ENCODE measurements at regions not wholly inside any gene's neighbourhood (a gene's known extent, or its start where the extent isn't known, plus 50 kb on each side); places are given as distances from the start of the nearest gene placed in this dataset.
"Not testable (repeated sequence)": the region's sequence is repeated elsewhere in the genome, so short reads cannot be mapped to it uniquely, and the experiment has no call there.

DNA sequence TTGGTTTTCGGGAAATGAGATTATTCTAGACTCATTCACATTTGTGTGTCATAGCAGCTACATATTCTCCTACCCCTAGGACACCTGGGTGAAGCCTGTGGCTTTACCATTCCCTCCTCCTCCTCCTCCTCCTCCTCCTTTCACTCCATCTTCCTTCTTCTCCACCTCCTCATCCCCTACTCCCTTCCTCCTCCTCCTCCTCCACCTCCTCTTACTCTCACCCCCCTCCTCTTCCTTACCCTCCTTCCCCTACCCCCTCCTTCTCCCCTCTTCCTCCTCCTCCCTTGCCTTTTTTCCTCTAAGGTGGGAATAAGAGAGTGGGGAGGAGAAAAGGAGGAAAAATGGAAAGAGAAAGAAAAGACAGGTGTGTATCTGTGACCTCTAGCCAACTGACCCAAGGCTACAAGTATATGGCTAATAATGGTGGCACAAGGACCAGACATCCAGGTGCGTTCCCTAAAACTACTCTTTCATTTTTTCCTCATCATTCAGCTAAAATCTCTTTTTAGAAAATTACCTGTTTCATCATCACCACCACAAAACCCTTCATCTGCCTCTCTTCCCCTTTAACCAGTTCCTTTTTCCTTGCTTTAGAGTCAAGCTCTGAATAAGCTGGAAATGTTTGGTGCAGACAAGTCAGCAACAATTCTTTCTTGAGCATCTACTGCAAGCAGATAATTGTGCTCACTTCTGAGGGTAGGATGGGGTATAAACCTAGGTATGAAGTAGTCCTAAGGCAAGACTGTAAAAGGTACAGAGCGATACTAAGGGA is 149.8 kb upstream of the FOXN3 start:
- no peak for DNase-seq (ENCODE audit: low read depth)

DNA sequence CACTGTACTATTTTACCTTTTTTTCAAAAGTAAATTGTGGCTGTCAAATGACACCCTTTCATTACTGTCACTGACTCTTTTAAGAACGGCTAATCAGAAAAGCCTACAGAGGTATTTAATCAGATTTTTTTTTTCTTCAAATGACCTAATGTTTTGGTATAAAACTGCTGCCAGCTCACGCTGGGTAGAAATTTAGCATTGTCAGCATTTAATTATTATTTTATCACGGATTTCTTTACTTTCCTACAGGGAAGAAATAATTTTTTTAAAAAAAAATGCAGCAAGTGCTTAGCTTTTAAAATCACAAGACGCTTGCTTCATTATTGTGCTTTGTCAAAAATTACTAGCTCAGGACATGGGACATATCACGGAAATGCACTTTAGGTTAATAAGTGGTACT is 149.1 kb upstream of the FOXN3 start:
- DNase-seq (ENCODE audit: low read depth), result no peak

DNA sequence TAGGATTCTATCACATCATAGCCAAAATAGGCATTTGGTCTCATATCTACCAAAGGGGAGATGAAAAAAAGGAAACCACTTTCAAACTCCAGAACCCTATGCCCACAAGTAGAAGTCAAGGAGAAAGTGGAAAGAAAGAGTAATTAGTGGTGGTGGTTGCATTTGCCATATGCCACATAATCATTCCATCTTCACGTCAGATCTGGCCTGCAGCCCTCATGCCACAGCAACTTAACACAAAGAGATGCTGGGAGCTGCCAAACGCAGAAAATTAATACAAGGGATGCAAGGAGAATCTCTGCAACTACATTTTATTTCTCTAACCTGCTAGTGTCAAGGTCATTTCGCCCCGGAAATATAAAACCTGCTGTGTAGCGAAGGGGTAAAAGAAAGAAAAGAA is 148.6 kb upstream of the FOXN3 start:
- no peak for DNase-seq (ENCODE audit: low read depth)

DNA sequence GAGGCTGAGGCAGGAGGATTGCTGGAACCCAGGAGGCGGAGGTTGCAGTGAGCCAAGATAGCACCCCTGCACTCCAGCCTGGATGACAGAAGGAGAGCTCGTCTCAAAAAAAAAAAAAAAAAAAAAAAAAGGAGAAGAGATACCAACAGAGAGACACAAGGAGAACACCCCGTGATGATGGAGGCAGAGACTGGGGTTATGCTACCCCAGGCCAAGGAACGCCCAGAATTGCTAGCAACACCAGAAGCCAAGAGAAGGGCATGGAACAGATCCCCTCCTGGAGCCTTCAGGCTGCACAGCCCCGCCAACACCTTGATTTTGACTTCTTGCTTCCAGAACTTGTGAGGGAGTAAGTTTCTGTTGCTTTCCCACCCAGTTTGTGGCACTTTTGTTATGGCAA is 148.0 kb upstream of the FOXN3 start:
- no peak for DNase-seq (ENCODE audit: low read depth)

DNA sequence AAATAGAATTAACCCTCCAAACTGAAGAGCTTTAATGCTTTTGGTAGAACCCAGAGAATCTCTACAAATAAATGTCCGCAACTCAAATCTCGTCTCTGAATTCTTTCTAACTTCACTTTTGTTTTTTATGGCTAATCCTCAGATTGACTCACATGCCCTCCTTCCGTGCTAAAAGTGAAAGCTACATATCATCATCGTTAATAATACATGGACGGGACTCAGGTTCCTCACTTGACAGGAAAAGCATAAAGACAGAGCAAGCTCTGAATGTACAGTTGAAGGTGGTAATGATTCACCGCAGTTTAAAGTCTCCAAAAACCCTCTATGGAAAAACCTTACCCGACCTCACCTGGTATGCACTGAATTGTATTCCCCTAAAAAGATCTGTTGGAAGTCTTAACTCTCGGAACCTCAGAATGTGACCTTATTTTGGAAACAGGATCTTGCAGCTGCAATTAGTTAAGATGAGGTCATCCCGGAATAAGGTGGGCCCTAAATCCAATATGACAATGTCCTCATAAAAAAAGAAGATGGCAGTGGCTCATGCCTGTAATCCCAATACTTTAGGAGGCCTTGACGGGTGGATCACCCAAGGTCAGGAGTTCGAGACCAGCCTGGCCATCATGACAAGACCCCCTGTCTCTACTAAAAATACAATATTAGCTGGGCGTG is 147.4 kb upstream of the FOXN3 start:
- no peak for DNase-seq (ENCODE audit: low read depth)

DNA sequence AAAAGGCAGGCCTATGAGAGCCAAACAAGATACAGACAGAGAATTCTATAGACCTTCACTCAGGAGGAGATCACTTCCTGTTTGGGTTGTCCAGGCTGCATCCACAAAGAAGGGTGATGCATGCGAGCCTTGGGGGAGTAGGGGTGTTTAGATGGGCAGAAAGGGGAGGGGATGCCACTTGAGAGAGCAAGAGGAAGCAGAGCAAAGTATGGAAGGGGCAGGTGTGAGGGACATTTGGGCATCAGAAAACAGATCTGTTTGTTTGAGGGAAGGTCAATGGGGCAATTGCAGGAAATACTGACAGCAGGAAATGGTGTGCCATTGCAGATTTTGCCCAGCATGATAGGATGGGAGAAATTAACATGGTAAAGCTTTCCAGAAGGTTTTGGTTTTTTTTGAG is 146.4 kb upstream of the FOXN3 start:
- no peak for DNase-seq (ENCODE audit: low read depth)

DNA sequence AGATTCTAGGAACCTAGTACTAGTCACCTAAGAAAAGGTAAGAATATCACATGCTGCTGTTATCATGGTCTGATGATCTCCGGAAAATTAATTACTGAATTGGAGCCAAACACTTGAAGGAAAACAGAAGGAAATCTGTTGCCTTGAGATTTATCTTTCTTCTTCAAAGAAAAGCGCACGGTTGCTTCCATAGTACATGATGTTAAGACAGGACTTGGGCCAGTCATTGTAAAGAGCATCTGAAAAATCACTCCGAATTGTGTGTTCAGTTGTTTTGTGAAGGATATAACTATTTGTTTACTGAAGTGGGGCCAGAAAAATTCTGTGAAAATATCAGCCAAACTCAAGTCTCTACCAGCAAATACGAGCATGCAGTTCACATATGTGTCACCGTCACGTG is 134.9 kb upstream of the FOXN3 start:
- no peak for DNase-seq (ENCODE audit: low read depth)

DNA sequence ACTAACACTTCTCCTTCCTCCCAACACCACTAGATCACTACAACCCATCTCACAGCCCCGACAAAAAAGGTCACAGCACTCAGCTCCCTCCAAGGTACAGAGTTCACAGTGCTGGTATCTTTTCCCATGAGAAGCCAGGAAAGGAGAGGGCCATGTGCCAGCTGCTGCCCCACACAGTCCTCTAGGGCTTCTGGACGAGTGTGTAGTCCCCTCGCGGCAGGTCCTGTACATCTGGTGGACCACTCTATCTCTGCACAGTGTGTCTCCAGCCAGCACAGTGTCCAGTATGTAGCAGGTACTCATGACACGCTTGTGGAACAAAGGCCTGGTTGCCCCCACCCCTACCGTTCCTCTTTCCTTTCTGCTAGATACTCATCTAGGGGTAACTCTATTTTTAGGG is 134.4 kb upstream of the FOXN3 start:
- DNase-seq (ENCODE audit: low read depth), result no peak

DNA sequence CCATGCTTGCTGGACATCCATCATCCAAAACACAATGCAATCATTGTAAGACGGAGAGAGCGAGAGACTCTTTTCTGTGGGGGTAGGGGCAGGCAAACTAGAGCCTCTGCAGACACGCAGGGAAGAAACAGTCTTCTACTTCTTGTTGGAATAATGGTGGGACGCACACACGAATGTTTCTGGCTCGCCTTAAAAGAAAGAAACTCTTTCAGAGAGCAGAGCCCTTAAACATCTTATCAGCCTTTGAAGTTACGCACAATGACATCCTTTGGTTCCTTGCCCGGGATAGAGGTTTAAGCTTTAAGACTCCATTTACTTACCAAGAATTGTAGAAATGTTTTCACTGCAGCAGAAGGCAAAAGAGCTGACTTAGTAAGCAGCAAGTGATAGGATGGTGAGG is 133.8 kb upstream of the FOXN3 start:
- DNase-seq (ENCODE audit: low read depth), result no peak

DNA sequence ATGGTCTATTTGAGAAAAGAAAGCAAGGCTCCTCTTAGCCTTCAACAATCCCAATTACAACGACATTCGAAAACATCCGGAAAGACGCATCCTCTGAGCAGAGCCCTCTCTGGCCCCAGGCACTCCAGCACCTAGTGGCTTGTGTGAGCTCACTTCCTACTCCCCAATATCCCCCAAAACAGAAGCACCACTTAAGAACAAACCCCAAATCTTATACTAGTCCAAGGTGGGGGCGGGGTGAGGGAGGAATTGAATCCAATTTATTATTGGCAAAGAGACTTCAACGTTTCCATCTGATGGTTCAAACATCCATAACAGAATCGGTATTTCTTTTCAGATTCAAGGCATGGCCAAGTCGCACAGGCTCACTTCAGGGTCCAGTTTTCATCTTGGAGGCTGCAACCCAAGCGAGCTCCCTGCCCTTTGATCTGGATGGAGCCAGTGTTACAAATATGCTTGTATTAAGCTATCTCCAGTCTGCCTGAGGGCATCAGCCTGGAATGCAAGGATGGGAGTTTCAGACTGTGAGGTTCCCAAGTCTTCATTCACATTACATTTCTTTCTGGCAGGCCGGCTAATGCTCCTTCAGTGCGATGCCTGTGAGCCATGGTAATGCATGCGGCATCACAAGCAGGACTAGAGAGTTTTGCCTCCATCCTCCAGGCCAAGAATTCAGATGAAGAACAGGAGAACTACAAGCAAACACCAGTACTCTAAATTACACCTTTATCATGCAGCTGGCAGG is 132.5 kb upstream of the FOXN3 start:
- DNase-seq (ENCODE audit: low read depth), result no peak

DNA sequence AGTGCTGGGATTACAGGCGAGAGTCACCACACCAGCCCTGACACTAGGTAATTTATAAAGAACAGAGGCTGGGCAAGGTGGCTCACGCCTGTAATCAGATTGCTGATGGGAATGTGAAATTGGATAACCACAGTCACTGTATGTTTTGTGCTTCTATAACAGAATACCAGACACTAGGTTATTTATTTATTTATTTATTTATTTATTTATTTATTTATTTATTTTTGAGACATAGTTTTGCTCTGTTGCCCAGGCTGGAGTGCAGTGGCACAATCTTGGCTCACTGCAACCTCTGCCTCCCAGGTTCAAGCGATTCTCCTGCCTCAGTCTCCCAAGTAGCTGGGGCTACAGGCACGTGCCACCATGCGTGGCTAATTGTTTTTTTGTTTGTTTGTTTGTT is 130.0 kb upstream of the FOXN3 start:
- not testable (repeated sequence) for DNase-seq (ENCODE audit: low read depth)

DNA sequence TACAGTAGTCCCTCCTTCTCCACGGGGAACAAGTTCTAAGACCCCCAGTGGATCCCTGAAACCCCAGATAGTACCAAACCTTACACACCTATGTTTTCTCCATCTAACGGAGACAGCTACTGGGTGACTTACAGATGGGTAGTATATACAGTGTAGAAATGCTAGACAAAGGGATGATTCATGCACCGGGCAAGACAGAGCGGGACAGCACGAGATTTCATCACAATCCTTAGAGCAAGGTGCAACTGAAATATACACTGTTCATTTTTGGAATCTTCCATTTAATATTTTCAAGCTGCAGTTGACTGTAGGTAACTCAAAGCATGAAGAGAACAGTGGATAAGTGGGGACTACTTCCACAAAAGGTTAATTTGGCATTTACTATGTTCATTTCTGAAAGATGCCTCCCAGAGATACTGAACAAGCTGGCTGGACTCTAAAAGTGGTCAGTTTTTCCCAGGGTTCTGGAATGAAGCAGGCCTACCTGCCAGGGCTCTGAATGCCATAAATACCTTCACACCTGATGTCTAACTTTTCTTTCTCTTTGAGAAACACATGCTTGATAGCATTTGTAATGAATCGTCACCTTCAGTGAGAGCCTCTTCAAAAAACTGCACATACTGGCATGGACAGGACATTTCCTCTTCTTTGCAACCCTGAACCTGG is 127.7 kb upstream of the FOXN3 start:
- no peak for DNase-seq (ENCODE audit: low read depth)

DNA sequence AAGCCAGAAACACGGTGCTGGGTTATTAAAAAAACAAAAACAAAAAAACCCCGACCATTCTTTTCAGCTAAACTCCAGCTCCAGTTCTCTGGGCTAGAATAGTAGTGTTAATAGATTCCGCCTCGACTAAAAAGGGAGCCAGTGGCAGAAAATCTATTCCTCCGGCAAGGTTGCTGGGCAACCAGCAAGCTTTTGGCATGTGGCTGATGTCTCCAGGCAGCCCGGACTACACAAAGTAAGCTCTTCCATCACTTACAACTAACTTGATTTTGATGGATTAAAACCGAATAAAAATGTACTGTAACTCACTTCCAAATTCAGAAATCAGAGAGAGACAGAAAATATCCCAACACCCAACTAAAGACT is 126.4 kb upstream of the FOXN3 start:
- DNase-seq (ENCODE audit: low read depth), result peak; percentile 35

DNA sequence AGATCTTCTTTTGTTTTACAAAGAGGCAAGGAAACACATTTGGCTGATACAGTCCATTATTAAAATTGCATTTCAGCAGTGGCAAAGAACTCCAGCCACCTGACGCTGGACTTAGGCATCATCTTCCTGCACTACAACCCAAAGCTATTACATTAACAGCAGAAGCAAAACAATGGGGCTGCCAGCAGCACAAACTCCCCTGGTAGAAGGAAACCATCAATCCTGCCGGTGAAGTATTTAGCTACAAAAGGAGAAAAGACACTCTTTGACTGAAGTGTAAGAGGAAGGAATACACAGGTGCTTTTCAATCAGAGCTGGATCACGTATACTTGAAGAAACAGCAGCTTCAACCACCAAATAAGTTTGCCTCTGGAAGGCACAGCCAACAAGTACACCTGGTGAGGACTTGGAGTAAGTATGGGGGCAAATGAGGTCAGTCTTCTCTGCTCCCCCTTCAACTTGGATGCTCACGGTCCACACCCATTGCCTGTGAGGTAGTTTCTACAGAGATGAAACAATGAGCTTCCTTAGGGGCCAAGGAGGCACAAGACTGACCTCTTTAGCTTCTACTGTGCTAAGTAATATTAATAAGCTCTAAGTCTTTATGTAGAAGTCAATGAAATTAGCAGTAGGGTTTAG is 125.9 kb upstream of the FOXN3 start:
- no peak for DNase-seq (ENCODE audit: low read depth)

DNA sequence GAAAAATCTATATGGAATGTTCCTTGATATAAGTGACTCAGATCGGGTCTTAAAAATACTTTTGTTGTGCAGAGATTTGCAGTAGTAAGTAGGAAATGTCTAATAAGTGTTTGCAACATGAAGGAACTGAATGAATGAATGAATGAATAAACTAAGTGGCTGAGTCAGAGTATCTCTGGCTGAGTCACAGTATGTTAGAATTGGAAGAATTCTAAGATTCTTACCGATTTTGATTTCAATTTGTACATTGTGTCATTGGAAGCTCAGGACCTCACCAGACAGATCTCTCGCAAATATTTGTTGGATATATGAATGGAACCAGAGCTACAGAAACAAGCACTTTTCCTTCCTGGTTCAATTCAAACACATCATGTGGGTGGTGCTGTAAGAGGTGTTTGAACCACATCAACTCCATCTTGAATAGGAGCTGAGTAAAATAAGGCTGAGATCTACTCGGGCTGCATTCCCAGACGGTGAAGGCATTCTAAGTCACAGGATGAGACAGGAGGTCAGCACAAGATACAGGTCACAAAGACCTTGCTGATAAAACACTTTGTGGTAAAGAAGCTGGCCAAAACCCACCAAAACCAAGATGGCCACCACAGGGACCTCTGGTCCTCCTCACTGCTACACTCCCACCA is 123.9 kb upstream of the FOXN3 start:
- DNase-seq (ENCODE audit: low read depth), result no peak

DNA sequence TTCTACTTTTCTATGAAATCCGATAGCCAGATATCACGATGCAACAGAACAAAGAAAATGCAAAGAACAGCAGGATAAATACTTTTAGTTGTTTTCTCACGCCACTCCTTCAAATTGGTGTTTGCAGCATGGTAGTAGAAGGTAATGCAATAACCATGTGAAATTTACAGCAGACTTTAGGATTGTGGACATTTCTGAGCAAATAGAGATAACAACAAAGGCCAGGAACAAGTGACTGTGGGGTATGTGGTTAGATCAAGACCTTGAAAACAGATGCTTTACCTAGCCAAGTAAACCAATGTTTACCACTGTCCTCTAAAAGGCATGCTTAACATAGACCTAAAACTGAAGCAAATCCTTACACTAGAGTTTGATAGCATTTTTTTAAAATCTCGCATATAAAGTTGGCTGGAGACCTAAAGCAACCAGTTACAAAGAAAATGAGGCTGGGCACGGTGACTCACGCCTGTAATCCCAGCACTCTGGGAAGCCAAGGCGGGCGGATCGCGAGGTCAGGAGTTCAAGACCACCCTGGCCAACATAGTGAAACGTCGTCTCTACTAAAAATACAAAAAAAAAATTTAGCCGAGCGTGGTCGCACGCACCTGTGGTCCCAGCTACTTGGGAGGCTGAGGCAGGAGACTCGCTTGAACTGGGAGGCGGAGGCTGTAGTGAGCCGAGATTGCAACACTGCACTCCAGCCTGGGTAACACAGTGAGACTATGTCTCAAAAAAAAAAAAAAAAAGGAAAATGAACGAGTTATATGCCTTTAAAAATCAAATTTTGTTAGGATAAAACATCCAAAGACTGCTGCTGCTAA is 123.2 kb upstream of the FOXN3 start:
- DNase-seq (ENCODE audit: low read depth), result no peak

DNA sequence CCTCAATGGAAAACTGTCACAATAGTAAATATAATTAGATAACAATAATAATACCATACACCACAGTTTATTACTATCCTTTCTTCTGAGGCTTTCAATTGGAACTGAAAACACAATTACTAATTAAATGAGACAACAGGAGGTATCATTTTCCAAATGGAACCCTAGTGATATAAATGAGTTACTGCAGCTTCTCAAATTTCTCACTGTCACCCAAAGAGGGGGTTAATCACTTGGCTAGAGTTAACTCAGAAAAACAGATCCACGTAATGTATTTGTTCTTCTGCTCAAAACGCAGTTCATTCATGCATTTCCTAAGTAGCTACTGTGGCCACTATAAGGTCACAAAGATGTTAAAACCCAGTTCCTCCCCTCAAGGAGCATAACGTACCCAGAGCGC is 120.9 kb upstream of the FOXN3 start:
- DNase-seq (ENCODE audit: low read depth), result no peak

DNA sequence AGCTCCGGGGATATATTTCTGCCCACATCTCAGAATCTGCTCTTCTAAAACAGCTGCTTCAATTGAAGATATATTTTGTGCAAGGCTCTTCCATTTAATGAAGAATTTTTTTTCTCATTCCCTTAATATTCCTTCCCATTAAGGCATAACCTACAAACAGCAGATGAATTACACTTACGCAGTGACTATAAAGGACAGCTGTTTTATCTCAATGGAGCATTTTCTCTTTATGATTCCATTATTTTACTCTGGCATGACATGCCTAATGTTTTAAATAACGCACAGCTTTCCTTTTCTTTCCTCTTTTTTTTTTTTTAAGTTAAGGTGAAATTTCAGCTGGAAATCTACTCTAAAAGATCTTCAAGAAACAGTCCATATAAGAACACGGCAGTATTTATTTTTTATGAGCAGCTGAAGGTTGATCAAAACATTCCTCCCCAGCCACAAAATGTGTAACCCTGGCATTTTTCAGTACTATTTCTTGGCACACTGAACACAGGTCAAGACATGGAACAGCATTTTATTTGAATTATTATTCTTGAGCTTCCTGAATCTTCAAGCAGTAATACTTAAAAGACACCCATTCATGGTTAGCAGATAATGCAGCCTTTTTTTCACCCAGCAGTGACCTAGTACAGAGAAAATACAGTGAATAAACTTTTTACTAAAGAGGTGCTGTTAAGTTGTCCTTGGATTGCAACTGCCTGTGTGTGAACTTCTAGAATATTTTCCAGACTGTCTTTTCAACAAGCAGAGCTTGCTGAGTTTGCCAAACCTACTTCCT is 118.1 kb upstream of the FOXN3 start:
- no peak for DNase-seq (ENCODE audit: low read depth)

DNA sequence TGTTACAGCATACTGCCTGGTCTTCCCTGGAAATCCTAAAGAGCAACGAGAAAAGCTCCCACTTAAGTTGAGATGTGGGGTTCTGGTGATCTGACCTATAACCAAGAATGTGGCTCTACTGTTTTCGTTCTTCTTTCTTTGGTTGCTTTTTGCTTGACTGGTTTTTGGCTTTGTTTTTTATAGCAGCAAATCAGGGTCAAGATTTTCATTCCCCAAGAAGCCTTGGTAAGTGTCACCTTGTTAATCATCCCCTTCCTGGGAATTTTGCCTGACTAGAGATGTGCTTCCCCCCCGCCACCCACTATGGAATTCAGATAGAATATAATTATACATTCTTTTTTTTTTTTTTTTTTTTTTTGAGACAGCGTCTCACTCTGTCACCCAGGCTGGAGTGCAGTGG is 116.7 kb upstream of the FOXN3 start:
- DNase-seq (ENCODE audit: low read depth), result no peak

DNA sequence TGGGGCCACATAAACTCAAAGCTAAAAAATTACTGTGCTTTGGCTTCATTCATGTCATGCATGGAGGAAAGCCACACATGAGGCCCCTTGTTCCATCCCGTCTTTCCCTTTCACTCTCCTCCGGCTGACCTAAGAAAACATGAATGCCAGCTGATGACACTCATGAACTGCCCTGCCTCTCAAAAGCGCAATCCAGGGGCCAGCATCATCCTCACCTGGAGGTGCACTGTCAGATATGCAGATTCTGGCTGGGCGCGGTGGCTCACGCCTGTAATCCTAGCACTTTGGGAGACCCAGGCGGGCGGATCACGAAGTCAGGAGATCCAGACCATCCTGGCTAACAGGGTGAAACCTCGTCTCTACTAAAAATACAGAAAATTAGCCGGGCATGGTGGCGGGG is 116.1 kb upstream of the FOXN3 start:
- DNase-seq (ENCODE audit: low read depth), result no peak

All from forelimb muscle (tissue), 1 donor.